ENCODE measurements at regions not wholly inside any gene's neighbourhood (a gene's known extent, or its start where the extent isn't known, plus 50 kb on each side); places are given as distances from the start of the nearest gene placed in this dataset.

- no peak overlapping the region for H3K4me3 Mint-ChIP-seq
- H3K9me3 Mint-ChIP-seq = peaks cover 21% of the 10 kb centered on the region
- H3K4me1 Mint-ChIP-seq = peaks cover 38% of the 10 kb centered on the region
- no peak for DNase-seq
- peaks cover 2% of the 10 kb centered on the region for H3K27me3 Mint-ChIP-seq (ENCODE audit: low read depth, poor library complexity)
- H3K27ac Mint-ChIP-seq = no peak overlapping the region
- H3K36me3 Mint-ChIP-seq (ENCODE audit: low read depth) = peaks cover 15% of the 10 kb centered on the region
- no peak for TF ChIP-seq CTCF (IDR thresholded peaks at IDR 0.05)
Measured at GRCh38 chr5:101362067-101362466, 459.0 kb upstream of the ST8SIA4 start.

- peaks cover 5% of the 10 kb centered on the region for H3K36me3 Mint-ChIP-seq (ENCODE audit: low read depth)
- no peaks in the 10 kb centered on the region for H3K27me3 Mint-ChIP-seq (ENCODE audit: low read depth, poor library complexity)
- H3K4me3 Mint-ChIP-seq = no peak overlapping the region
- no peaks in the 10 kb centered on the region for H3K4me1 Mint-ChIP-seq
- no peak overlapping the region for H3K27ac Mint-ChIP-seq
- TF ChIP-seq CTCF (IDR thresholded peaks at IDR 0.05) = no peak
- no peak for DNase-seq
- peaks cover 14% of the 10 kb centered on the region for H3K9me3 Mint-ChIP-seq
Measured at GRCh38 chr5:101346906-101347305, 443.8 kb upstream of the ST8SIA4 start.

- Mint-ChIP-seq H3K4me1 (no peaks in the 10 kb centered on the region), H3K4me3 (no peak overlapping the region), H3K27me3 (ENCODE audit: low read depth, poor library complexity) (no peaks in the 10 kb centered on the region), H3K27ac (no peak overlapping the region), H3K9me3 (peaks cover 14% of the 10 kb centered on the region), H3K36me3 (ENCODE audit: low read depth) (peaks cover 5% of the 10 kb centered on the region)
- no peak for TF ChIP-seq CTCF (IDR thresholded peaks at IDR 0.05)
- no peak for DNase-seq
Measured at GRCh38 chr5:101346447-101346846, 443.4 kb upstream of the ST8SIA4 start.

GRCh38 chr5:101338226-101338625, 435.1 kb upstream of the ST8SIA4 start:
- Mint-ChIP-seq H3K27me3 (ENCODE audit: low read depth, poor library complexity) (no peaks in the 10 kb centered on the region), H3K27ac (no peak overlapping the region), H3K36me3 (ENCODE audit: low read depth) (no peaks in the 10 kb centered on the region), H3K9me3 (no peaks in the 10 kb centered on the region), H3K4me3 (no peak overlapping the region), H3K4me1 (no peaks in the 10 kb centered on the region)
- no peak for DNase-seq
- no peak for TF ChIP-seq CTCF (IDR thresholded peaks at IDR 0.05)

- Mint-ChIP-seq H3K4me3 (no peak overlapping the region), H3K9me3 (no peaks in the 10 kb centered on the region)
Measured at GRCh38 chr5:101327816-101328215, 424.7 kb upstream of the ST8SIA4 start.

More at GRCh38 chr5:101327816-101328215, 424.7 kb upstream of the ST8SIA4 start:
- TF ChIP-seq CTCF (IDR thresholded peaks at IDR 0.05) = no peak
- DNase-seq = no peak
- Mint-ChIP-seq H3K27ac (no peak overlapping the region), H3K36me3 (ENCODE audit: low read depth) (no peaks in the 10 kb centered on the region), H3K27me3 (ENCODE audit: low read depth, poor library complexity) (peaks cover 8% of the 10 kb centered on the region), H3K4me1 (no peaks in the 10 kb centered on the region)

Measured in nephron progenitor cell (in vitro differentiated cells).